Fibroblast of lung (primary cell): ENCODE measurements at regions not wholly inside any gene's neighbourhood (a gene's known extent, or its start where the extent isn't known, plus 50 kb on each side); places are given as distances from the start of the nearest gene placed in this dataset.

ENCODE experiments used
- DNase-seq, 2 donors: peaks; one replicate each; pipeline versions ENCODE4 v3.0.0 to v3.0.0-alpha.2; 2010; ENCODE audit warnings: low read depth in 2 of 2
- H2AFZ ChIP-seq: 2 replicates; pipeline ENCODE4 v1.5.1; 2012; ENCODE audit warnings: low read length, control low read depth, inconsistent platforms
- H3K27ac ChIP-seq: 2 replicates; pipeline ENCODE4 v1.5.1; 2011; ENCODE audit warnings: low read length, control low read depth; ENCODE audit not compliant: insufficient read depth
- H3K27me3 ChIP-seq: 2 replicates; pipeline ENCODE4 v1.5.1; 2011; ENCODE audit warnings: mild to moderate bottlenecking, low read length; ENCODE audit not compliant: control insufficient read depth, insufficient read depth
- H3K36me3 ChIP-seq: 2 replicates; pipeline ENCODE4 v1.5.1; 2011; ENCODE audit warnings: low read length; ENCODE audit not compliant: control insufficient read depth, insufficient read depth
- H3K4me1 ChIP-seq: 2 replicates; pipeline ENCODE4 v1.5.1; 2011; ENCODE audit warnings: low read length; ENCODE audit not compliant: control insufficient read depth, insufficient read depth; ENCODE audit errors: extremely low read depth
- H3K4me2 ChIP-seq: 2 replicates; pipeline ENCODE4 v1.5.1; 2011; ENCODE audit warnings: low read length, control low read depth; ENCODE audit not compliant: insufficient read depth; ENCODE audit errors: extremely low read depth
- H3K4me3 ChIP-seq, 4 experiments: fragments of 200-600 bp in 1 of 4; sonication (generic) in 1 of 4; replicated peaks in 1 of 4; 2 replicates each; pipeline ENCODE4 v1.5.1; 2011 to 2016; ENCODE audit warnings: low read length in 4 of 4, low read depth in 3 of 4, mild to moderate bottlenecking in 3 of 4, control low read depth in 2 of 4, inconsistent platforms in 1 of 4, mixed read lengths in 1 of 4; ENCODE audit not compliant: insufficient read depth in 1 of 4; ENCODE audit errors: control extremely low read depth in 1 of 4
- H3K79me2 ChIP-seq: 2 replicates; pipeline ENCODE4 v1.5.1; 2012; ENCODE audit warnings: mild to moderate bottlenecking, low read length, inconsistent platforms; ENCODE audit not compliant: control insufficient read depth, insufficient read depth
- H3K9ac ChIP-seq: 2 replicates; pipeline ENCODE4 v1.5.1; 2011; ENCODE audit warnings: mild to moderate bottlenecking, low read length, control low read depth; ENCODE audit not compliant: insufficient read depth
- H3K9me3 ChIP-seq: 2 replicates; pipeline ENCODE4 v1.5.1; 2012; ENCODE audit warnings: low read depth, low read length; ENCODE audit not compliant: control insufficient read depth, insufficient read depth
- H4K20me1 ChIP-seq: 2 replicates; pipeline ENCODE4 v1.5.1; 2011; ENCODE audit warnings: low read length; ENCODE audit not compliant: control insufficient read depth, insufficient read depth; ENCODE audit errors: extremely low read depth
- CTCF ChIP-seq, 2 donors: IDR thresholded peaks in 1 of 2; conservative IDR thresholded peaks in 1 of 2; 1 replicate in 1 of 2; 2 replicates in 1 of 2; pipeline ENCODE4 v1.5.1; 2011 to 2012; ENCODE audit warnings: low read length in 2 of 2, control low read depth in 1 of 2, inconsistent platforms in 1 of 2, low read depth in 1 of 2, mild to moderate bottlenecking in 1 of 2
- EZH2 ChIP-seq: IDR thresholded peaks from 2 replicates; pipeline ENCODE4 v1.5.1; 2012; ENCODE audit warnings: low read length, control low read depth, mild to moderate bottlenecking; ENCODE audit errors: missing control alignments

DNA sequence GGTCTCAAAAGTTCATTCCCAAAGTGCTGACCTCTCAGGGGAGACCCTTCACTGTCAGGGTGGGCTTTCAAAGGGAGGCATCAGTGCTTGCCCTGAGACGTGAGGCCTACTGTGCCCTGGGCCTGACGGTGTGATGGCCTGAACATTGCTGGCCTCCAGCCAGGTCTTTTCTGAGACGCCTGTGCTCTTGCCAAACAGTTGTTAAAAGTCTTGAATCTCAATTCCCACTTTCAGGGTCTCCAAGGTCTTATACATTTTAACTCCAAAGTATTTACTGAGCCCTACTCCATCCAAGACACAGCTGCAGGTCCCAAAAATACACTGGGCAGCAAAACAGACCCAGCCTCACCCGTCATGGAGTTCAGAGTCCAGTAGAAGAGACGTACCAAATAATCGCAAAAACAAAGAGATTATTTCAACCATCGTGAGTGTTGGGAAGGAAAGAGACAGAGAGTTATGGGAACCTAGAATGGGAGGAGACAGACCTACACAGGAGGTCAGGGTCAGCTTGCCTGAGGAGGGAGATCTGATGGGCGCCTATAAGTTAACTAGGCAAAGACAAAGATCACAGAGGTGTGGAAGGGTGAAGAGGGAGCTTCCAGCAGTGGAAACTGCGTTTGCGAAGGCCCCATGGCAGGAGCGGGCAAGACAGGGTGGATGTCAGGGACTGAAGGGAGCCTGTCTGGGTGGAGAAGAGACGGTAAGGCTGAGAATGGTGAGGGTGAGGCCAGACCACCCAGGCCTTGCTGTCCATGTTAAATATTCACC lies 446.3 kb downstream of the PREX1 start:
- no peaks in the 10 kb centered on the region for H3K27me3 ChIP-seq
- TF ChIP-seq CTCF (conservative IDR thresholded peaks at IDR 0.05 in 1 of 2, IDR thresholded peaks at IDR 0.05 in 1 of 2; ENCODE audit: low read depth in 1 of 2, low read length in 2 of 2), result no peak
- TF ChIP-seq EZH2, result no peak
- H2AFZ ChIP-seq, result no peak overlapping the region
- no peak for DNase-seq
- no peak overlapping the region for H3K4me3 ChIP-seq
- H3K9ac ChIP-seq, result no peak overlapping the region
- no peak overlapping the region for H3K27ac ChIP-seq
- no peaks in the 10 kb centered on the region for H3K36me3 ChIP-seq
- H3K4me2 ChIP-seq, result no peak overlapping the region
- no peaks in the 10 kb centered on the region for H3K9me3 ChIP-seq
- H3K4me1 ChIP-seq, result no peaks in the 10 kb centered on the region
- no peaks in the 10 kb centered on the region for H3K79me2 ChIP-seq
- H4K20me1 ChIP-seq, result no peaks in the 10 kb centered on the region

- Histone ChIP-seq H3K4me3 (no peak overlapping the region), H3K79me2 (no peaks in the 10 kb centered on the region), H3K4me1 (no peaks in the 10 kb centered on the region), H3K9me3 (no peaks in the 10 kb centered on the region), H2AFZ (no peak overlapping the region), H3K27ac (no peak overlapping the region), H3K36me3 (no peaks in the 10 kb centered on the region), H3K9ac (no peak overlapping the region), H3K4me2 (no peak overlapping the region), H4K20me1 (no peaks in the 10 kb centered on the region), H3K27me3 (no peaks in the 10 kb centered on the region)
- no peak for DNase-seq
- no peak for TF ChIP-seq EZH2
- TF ChIP-seq CTCF (conservative IDR thresholded peaks at IDR 0.05 in 1 of 2, IDR thresholded peaks at IDR 0.05 in 1 of 2; ENCODE audit: low read depth in 1 of 2, low read length in 2 of 2), result no peak
Observed at GRCh38 chr20:48380661-48381060, 447.1 kb downstream of the PREX1 start.

DNA sequence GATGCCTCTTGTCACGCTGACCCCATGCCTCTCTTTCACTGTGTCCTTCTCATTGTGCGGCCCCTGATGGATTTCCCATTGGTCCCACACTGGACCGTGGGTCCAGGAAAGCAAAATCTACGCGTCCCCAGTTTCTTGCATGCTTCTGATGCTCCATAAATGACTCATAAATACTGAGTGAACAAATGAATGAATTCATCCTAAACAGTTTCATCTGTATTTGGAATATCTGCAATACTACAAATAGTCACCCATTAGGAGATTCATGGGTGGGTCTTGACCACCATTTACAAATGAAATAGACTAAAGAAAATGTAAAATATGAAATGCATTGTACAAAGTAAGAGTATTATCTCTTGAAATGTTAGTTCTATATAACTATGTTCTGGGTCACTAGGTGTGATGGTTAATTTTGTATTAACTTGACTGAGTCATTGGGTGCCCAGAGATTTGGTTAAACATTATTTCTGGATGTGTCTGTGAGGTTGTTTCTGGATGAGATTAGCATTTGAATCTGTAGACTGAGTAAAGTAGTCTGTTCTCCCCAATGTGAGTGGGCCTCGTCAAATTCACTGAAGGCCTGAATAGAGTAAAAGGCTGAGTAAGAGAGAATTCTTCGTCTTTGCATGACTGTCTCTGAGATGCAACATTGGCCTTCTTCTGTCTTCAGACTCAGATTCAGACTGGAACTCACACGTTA lies 448.7 kb downstream of the PREX1 start:
- DNase-seq, result no peak
- Histone ChIP-seq H3K27ac (no peak overlapping the region), H4K20me1 (no peaks in the 10 kb centered on the region), H3K9me3 (no peaks in the 10 kb centered on the region), H3K4me1 (no peaks in the 10 kb centered on the region), H3K36me3 (no peaks in the 10 kb centered on the region), H2AFZ (no peak overlapping the region), H3K4me3 (no peak overlapping the region), H3K9ac (no peak overlapping the region), H3K4me2 (no peak overlapping the region), H3K27me3 (no peaks in the 10 kb centered on the region), H3K79me2 (no peaks in the 10 kb centered on the region)
- TF ChIP-seq EZH2 (no peak), CTCF (conservative IDR thresholded peaks at IDR 0.05 in 1 of 2, IDR thresholded peaks at IDR 0.05 in 1 of 2; ENCODE audit: low read depth in 1 of 2, low read length in 2 of 2) (no peak)
